Activated CD4-positive, alpha-beta T cell treated with anti-CD3 and anti-CD28 coated beads for 36 hours (primary cell): ENCODE measurements at regions not wholly inside any gene's neighbourhood (a gene's known extent, or its start where the extent isn't known, plus 50 kb on each side); places are given as distances from the start of the nearest gene placed in this dataset.
"Not testable (repeated sequence)": the region's sequence is repeated elsewhere in the genome, so short reads cannot be mapped to it uniquely, and the experiment has no call there.

Experiments
- ATAC-seq: fragments of 200-7000 bp; cut with Tn5 transposase; one replicate; pipeline ENCODE4 v1.10.0; 2021; ENCODE audit warnings: mild to moderate bottlenecking, moderate library complexity
- CTCF ChIA-PET: fragments of 350-600 bp; sonication (Branson Sonifier 250); formaldehyde crosslinking; loops from one replicate; lab custom pipeline; 2021; ENCODE audit warnings: antibody characterized with exemption; lab: Charles Lee
- POLR2A ChIA-PET: fragments of 350-600 bp; sonication (Branson Sonifier 250); formaldehyde crosslinking; loops from one replicate; lab custom pipeline; 2021; ENCODE audit warnings: antibody characterized with exemption, inconsistent platforms; lab: Charles Lee
- DNase-seq: peaks from one replicate; pipeline ENCODE4 v3.0.0-alpha.2; 2020
- H3K27ac Mint-ChIP-seq: one replicate; pipeline ENCODE4 v1.8.0; 2021; ENCODE audit warnings: mixed read lengths
- H3K27me3 Mint-ChIP-seq: one replicate; pipeline ENCODE4 v1.8.0; 2021; ENCODE audit warnings: mixed read lengths
- H3K36me3 Mint-ChIP-seq: one replicate; pipeline ENCODE4 v1.8.0; 2021; ENCODE audit warnings: low read depth, mixed read lengths
- H3K4me1 Mint-ChIP-seq: one replicate; pipeline ENCODE4 v1.8.0; 2021; ENCODE audit warnings: mixed read lengths
- H3K4me3 Mint-ChIP-seq: one replicate; pipeline ENCODE4 v1.8.0; 2021; ENCODE audit warnings: mild to moderate bottlenecking, moderate library complexity, mixed read lengths
- H3K9me3 Mint-ChIP-seq: one replicate; pipeline ENCODE4 v1.8.0; 2021; ENCODE audit warnings: low read depth, mixed read lengths
- intact Hi-C, 2 experiments: fragments of 100-400 bp; cut with DNase I in 1 of 2; cut with micrococcal nuclease in 1 of 2; formaldehyde crosslinking; loops; one replicate each; pipeline versions ENCODE4 v1.14.2 to v1.15.1; 2022 to 2024; cut with DNase I, micrococcal nuclease

GRCh38 chr9:84054341-84055010, 73.9 kb downstream of the RMI1 start:
- Mint-ChIP-seq H3K36me3 (no peaks in the 10 kb centered on the region), H3K9me3 (no peaks in the 10 kb centered on the region), H3K27me3 (peaks cover 3% of the 10 kb centered on the region), H3K27ac (no peak overlapping the region), H3K4me3 (no peak overlapping the region), H3K4me1 (no peaks in the 10 kb centered on the region)
- intact Hi-C loops = no loop called here
- ChIA-PET POLR2A (no interaction called here), CTCF (no interaction called here)
- ATAC-seq (no peak), DNase-seq (no peak)

DNA sequence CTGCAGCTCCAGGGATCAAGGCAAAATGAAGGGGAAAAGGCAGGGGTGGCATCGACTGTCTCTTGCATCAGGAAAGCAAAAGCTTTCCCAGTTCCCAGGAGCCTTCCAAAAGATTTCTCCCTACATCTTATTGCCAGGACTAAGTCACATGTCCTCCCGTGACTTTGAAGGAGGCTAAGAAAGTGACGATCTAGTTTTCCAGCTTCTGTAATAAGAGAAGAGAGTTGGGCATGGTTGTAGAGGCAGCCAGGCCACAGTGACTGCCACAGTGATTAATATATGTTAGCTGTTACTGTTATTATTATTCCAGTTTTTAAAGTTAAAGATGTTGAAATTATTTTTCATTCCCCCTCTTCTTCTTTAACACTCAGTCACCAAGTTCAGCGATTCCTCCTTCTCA, 77.1 kb downstream of the RMI1 start:
- ATAC-seq = no peak
- ChIA-PET POLR2A (no interaction called here), CTCF (interaction anchor here (0.7 kb wide), 1 partner anchor 44 kb away, joined by 3 read pairs; no protein-coding TSS in a partner anchor)
- no peaks in the 10 kb centered on the region for H3K36me3 Mint-ChIP-seq
- no peak for DNase-seq
- no peaks in the 10 kb centered on the region for H3K4me1 Mint-ChIP-seq
- H3K27ac Mint-ChIP-seq = no peak overlapping the region
- intact Hi-C loops = no loop called here
- no peaks in the 10 kb centered on the region for H3K9me3 Mint-ChIP-seq
- H3K27me3 Mint-ChIP-seq = peaks cover 8% of the 10 kb centered on the region
- H3K4me3 Mint-ChIP-seq = no peak overlapping the region

DNA sequence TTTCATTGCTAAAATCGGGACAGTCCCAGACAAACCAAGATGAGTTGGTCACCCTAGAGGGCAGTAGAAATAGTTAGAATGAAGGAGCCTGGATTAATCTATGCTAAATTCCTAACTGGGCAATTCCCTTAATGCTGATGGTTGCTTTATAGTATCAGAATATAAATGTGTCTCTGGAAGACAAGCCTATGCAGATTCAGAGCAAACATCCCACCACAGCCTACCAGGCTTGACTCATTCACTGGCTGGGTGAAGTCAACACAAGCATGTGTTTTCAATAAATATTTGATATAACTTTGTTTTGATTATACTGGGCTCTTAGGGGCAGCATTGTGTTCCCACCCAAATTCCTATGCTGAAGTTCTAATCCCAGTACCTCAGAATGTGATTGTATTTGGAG, 79.3 kb downstream of the RMI1 start:
- no peaks in the 10 kb centered on the region for H3K4me1 Mint-ChIP-seq
- H3K27ac Mint-ChIP-seq = no peak overlapping the region
- ATAC-seq (no peak), DNase-seq (no peak)
- POLR2A ChIA-PET = no interaction called here
- CTCF ChIA-PET = no interaction called here
- no peaks in the 10 kb centered on the region for H3K36me3 Mint-ChIP-seq
- H3K27me3 Mint-ChIP-seq = peaks cover 9% of the 10 kb centered on the region
- H3K9me3 Mint-ChIP-seq = no peaks in the 10 kb centered on the region
- no peak overlapping the region for H3K4me3 Mint-ChIP-seq
- intact Hi-C loops = no loop called here

- Mint-ChIP-seq H3K27ac (no peak overlapping the region), H3K4me1 (no peaks in the 10 kb centered on the region), H3K9me3 (no peaks in the 10 kb centered on the region), H3K36me3 (no peaks in the 10 kb centered on the region), H3K27me3 (peaks cover 9% of the 10 kb centered on the region), H3K4me3 (no peak overlapping the region)
- no peak for ATAC-seq
- no peak for DNase-seq
- ChIA-PET POLR2A (no interaction called here), CTCF (interaction anchor here (0.7 kb wide), 1 partner anchor 138 kb away, joined by 3 read pairs; no protein-coding TSS in a partner anchor)
- intact Hi-C loops = no loop called here
Observed at GRCh38 chr9:84061613-84062193, 81.1 kb downstream of the RMI1 start.

- DNase-seq = no peak
- ChIA-PET POLR2A (interaction anchor here (0.7 kb wide), 1 partner anchor 160 kb away, joined by 4 read pairs; no protein-coding TSS in a partner anchor), CTCF (no interaction called here)
- H3K27ac Mint-ChIP-seq = no peak overlapping the region
- H3K36me3 Mint-ChIP-seq = no peaks in the 10 kb centered on the region
- intact Hi-C loops = no loop called here
- no peak overlapping the region for H3K4me3 Mint-ChIP-seq
- peaks cover 9% of the 10 kb centered on the region for H3K27me3 Mint-ChIP-seq
- no peaks in the 10 kb centered on the region for H3K9me3 Mint-ChIP-seq
- ATAC-seq = no peak
- H3K4me1 Mint-ChIP-seq = no peaks in the 10 kb centered on the region
Observed at GRCh38 chr9:84062538-84062937, 81.9 kb downstream of the RMI1 start.

- CTCF ChIA-PET = interaction anchor here (0.5 kb wide), 1 partner anchor 283 kb away, joined by 3 read pairs; no protein-coding TSS in a partner anchor
Observed at GRCh38 chr9:84067821-84068220, 87.2 kb downstream of the RMI1 start.

GRCh38 chr9:84068872-84069271, 88.3 kb downstream of the RMI1 start:
- ATAC-seq (no peak), DNase-seq (no peak)
- CTCF ChIA-PET = no interaction called here
- Mint-ChIP-seq H3K4me3 (no peak overlapping the region), H3K27ac (no peak overlapping the region), H3K4me1 (no peaks in the 10 kb centered on the region), H3K27me3 (no peaks in the 10 kb centered on the region), H3K9me3 (no peaks in the 10 kb centered on the region), H3K36me3 (no peaks in the 10 kb centered on the region)
- POLR2A ChIA-PET = no interaction called here
- intact Hi-C loops = no loop called here

More at GRCh38 chr9:84067821-84068220, 87.2 kb downstream of the RMI1 start:
- intact Hi-C loops = no loop called here
- H3K9me3 Mint-ChIP-seq = no peaks in the 10 kb centered on the region
- H3K27me3 Mint-ChIP-seq = no peaks in the 10 kb centered on the region
- POLR2A ChIA-PET = interaction anchor here (0.6 kb wide), 1 partner anchor 816 kb away, joined by 3 read pairs; no protein-coding TSS in a partner anchor
- no peak overlapping the region for H3K4me3 Mint-ChIP-seq
- no peaks in the 10 kb centered on the region for H3K36me3 Mint-ChIP-seq
- H3K27ac Mint-ChIP-seq = no peak overlapping the region
- no peak for ATAC-seq
- no peak for DNase-seq
- H3K4me1 Mint-ChIP-seq = no peaks in the 10 kb centered on the region

DNA sequence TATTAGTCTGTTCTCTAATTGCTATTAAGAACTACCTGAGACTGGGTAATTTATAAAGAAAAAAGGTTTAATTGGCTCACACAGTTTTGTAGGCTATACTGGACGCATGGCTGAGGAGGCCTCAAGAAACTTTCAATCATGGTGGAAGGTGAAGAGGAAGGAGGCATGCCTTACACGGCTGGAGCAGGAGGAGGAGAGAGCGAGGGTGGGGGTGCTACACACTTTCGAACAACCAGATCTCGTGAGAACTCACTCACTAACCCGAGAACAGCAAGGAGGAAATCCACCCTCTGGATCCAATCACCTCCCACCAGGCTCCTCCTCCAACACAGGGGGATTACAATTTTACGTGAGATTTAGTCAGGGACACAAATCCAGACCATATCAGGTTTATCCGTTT, 90.0 kb downstream of the RMI1 start:
- no peaks in the 10 kb centered on the region for H3K4me1 Mint-ChIP-seq
- no peaks in the 10 kb centered on the region for H3K36me3 Mint-ChIP-seq
- CTCF ChIA-PET = interaction anchor here (1.6 kb wide), 1 partner anchor 133 kb away, joined by 5 read pairs; no protein-coding TSS in a partner anchor
- ATAC-seq (no peak), DNase-seq (no peak)
- no peaks in the 10 kb centered on the region for H3K9me3 Mint-ChIP-seq
- intact Hi-C loops = no loop called here
- POLR2A ChIA-PET = no interaction called here
- no peaks in the 10 kb centered on the region for H3K27me3 Mint-ChIP-seq
- no peak overlapping the region for H3K4me3 Mint-ChIP-seq
- H3K27ac Mint-ChIP-seq = no peak overlapping the region

- ATAC-seq = no peak
- intact Hi-C loops = no loop called here
- Mint-ChIP-seq H3K27me3 (peaks cover under 1% of the 10 kb centered on the region), H3K4me3 (no peak overlapping the region), H3K27ac (no peak overlapping the region), H3K4me1 (no peaks in the 10 kb centered on the region), H3K36me3 (no peaks in the 10 kb centered on the region), H3K9me3 (no peaks in the 10 kb centered on the region)
- ChIA-PET CTCF (no interaction called here), POLR2A (no interaction called here)
- DNase-seq = no peak
Observed at GRCh38 chr9:84072621-84073180, 92.1 kb downstream of the RMI1 start.

DNA sequence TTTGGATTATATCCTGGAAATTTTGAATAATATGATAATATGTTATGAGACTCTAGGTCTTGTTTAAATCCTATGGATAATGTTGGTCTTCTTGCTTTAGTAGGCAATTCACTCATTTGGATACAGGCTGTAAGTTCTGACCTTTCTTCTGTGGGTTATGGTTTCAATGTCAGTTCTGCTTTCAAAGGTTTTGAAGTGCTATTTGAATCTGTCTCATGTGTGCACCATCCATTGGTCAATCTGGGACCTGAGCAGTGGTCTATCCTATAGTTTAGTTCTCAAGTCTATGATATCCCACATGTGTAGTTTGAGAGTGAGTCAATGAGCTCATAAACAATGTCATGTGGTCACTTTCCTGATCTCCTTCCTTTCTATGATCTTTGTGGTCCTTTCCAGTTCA, 94.4 kb downstream of the RMI1 start:
- Mint-ChIP-seq H3K9me3 (no peaks in the 10 kb centered on the region), H3K4me1 (no peaks in the 10 kb centered on the region), H3K36me3 (no peaks in the 10 kb centered on the region), H3K27ac (no peak overlapping the region), H3K4me3 (no peak overlapping the region), H3K27me3 (peaks cover 4% of the 10 kb centered on the region)
- ATAC-seq (no peak), DNase-seq (no peak)
- ChIA-PET CTCF (no interaction called here), POLR2A (no interaction called here)
- intact Hi-C loops = no loop called here

DNA sequence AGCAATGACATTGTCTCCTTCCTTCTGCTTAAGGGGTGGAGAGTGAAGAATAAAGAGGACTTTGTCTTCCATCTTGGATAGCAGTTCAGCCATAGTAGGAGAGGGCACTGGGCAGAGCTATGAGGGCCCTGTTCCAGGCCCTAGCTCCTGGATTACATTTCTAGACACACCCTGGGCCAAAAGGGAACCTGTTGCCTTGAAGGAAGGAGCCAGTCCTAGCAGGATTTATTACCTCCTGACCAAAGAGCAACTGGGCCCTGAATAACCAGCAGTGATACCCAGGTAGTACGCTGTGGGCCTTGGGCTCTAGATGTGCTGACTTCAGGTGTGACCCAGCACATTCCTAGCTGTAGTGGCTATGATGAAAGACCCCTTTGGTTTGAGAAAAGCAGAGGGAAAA, 95.8 kb downstream of the RMI1 start:
- intact Hi-C loops = no loop called here
- peaks cover 4% of the 10 kb centered on the region for H3K27me3 Mint-ChIP-seq
- no peaks in the 10 kb centered on the region for H3K36me3 Mint-ChIP-seq
- H3K27ac Mint-ChIP-seq = no peak overlapping the region
- no peak overlapping the region for H3K4me3 Mint-ChIP-seq
- no peak for DNase-seq
- ChIA-PET POLR2A (no interaction called here), CTCF (interaction anchor here (0.6 kb wide), 1 partner anchor 1005 kb away, joined by 3 read pairs; no protein-coding TSS in a partner anchor)
- H3K4me1 Mint-ChIP-seq = no peaks in the 10 kb centered on the region
- H3K9me3 Mint-ChIP-seq = no peaks in the 10 kb centered on the region
- ATAC-seq = no peak

- H3K36me3 Mint-ChIP-seq, H3K4me1 Mint-ChIP-seq, POLR2A ChIA-PET, DNase-seq, intact Hi-C loops, H3K9me3 Mint-ChIP-seq, H3K27ac Mint-ChIP-seq, H3K27me3 Mint-ChIP-seq, ATAC-seq, H3K4me3 Mint-ChIP-seq, CTCF ChIA-PET: not testable (repeated sequence)
Observed at GRCh38 chr9:84077816-84078215, 97.2 kb downstream of the RMI1 start.
